Spleen (tissue), 11 donors: ENCODE measurements at regions not wholly inside any gene's neighbourhood (a gene's known extent, or its start where the extent isn't known, plus 50 kb on each side); places are given as distances from the start of the nearest gene placed in this dataset.
"Not testable (repeated sequence)": the region's sequence is repeated elsewhere in the genome, so short reads cannot be mapped to it uniquely, and the experiment has no call there.

Experiments used
- DNase-seq: peaks from one replicate; pipeline ENCODE4 v3.0.0-alpha.2; 2020
- H3K27ac ChIP-seq, 8 donors: fragments of 200-600 bp; sonication (generic) in 7 of 8; 1 replicate in 4 of 8; 2 replicates in 4 of 8; pipeline versions ENCODE4 v1.5.0 to v1.8.0; 2016 to 2021; ENCODE audit warnings: inconsistent platforms in 4 of 8, mild to moderate bottlenecking in 4 of 8, moderate library complexity in 1 of 8
- H3K27me3 ChIP-seq, 7 donors: fragments of 200-600 bp; sonication (generic) in 6 of 7; replicated peaks in 1 of 7; 1 replicate in 4 of 7; 2 replicates in 3 of 7; pipeline versions ENCODE4 v1.5.0 to v1.8.0; 2016 to 2021; ENCODE audit warnings: inconsistent platforms in 3 of 7, mild to moderate bottlenecking in 1 of 7
- H3K36me3 ChIP-seq, 6 donors: fragments of 200-600 bp; sonication (generic) in 5 of 6; 1 replicate in 4 of 6; 2 replicates in 2 of 6; pipeline versions ENCODE4 v1.5.0 to v1.8.0; 2016 to 2021; ENCODE audit warnings: inconsistent platforms in 2 of 6
- H3K4me1 ChIP-seq, 6 donors: fragments of 200-600 bp; sonication (generic) in 5 of 6; 1 replicate in 3 of 6; 2 replicates in 3 of 6; pipeline versions ENCODE4 v1.5.0 to v1.8.0; 2016 to 2021; ENCODE audit warnings: inconsistent platforms in 3 of 6
- H3K4me3 ChIP-seq, 8 donors: fragments of 200-600 bp; sonication (generic) in 7 of 8; 1 replicate in 4 of 8; 2 replicates in 4 of 8; pipeline versions ENCODE4 v1.5.0 to v1.8.0; 2016 to 2021; ENCODE audit warnings: inconsistent platforms in 4 of 8, mild to moderate bottlenecking in 4 of 8, moderate library complexity in 2 of 8
- H3K9me3 ChIP-seq, 8 donors: fragments of 200-600 bp; sonication (generic) in 7 of 8; 1 replicate in 4 of 8; 2 replicates in 4 of 8; pipeline versions ENCODE4 v1.5.0 to v1.8.0; 2016 to 2021; ENCODE audit warnings: inconsistent platforms in 4 of 8
- POLR2A ChIP-seq, 3 donors: fragments of 450-650 bp; IDR thresholded peaks; one replicate each; pipeline ENCODE4 v1.5.1; 2017; ENCODE audit warnings: antibody characterized with exemption in 3 of 3, mild to moderate bottlenecking in 1 of 3
- POLR2AphosphoS5 ChIP-seq, 3 donors: sonication (generic); formaldehyde crosslinking; IDR thresholded peaks; one replicate each; pipeline ENCODE4 v1.5.1; 2017; ENCODE audit warnings: antibody characterized with exemption in 3 of 3
- WGBS, 5 donors: extraction: QIAGEN DNeasy Blood & Tissue Kit in 3 of 5; methylation state at CpG; one replicate each; pipeline versions ENCODE4 v1.1.5 to v1.1.7; 2013 to 2018; 5-methylcytosine and 5-hydroxymethylcytosine counted together
- intact Hi-C: fragments of 100-400 bp; cut with DNase I; formaldehyde crosslinking; loops from one replicate; pipeline ENCODE4 v1.15.0; 2023; ENCODE audit warnings: low total_unique reads
- TF ChIP-seq, protein P1 (sequence below), 11 experiments: fragments of 200-600 bp in 7 of 11; fragments of 450-650 bp in 4 of 11; sonication (generic) in 4 of 11; IDR thresholded peaks in 8 of 11; conservative IDR thresholded peaks in 3 of 11; 1 replicate in 7 of 11; 2 replicates in 4 of 11; pipeline versions ENCODE4 v1.4.0 to v1.8.0; 2016 to 2021; ENCODE audit warnings: antibody characterized with exemption in 11 of 11, inconsistent platforms in 4 of 11, mild to moderate bottlenecking in 1 of 11
- donor health status: healthy with polysubstance abuse.
- donor health status: DM: no; HTN: no; CAD: no; lungs with moderate emphysema.
- donor health status: DM: no; HTN: no; CAD: no.
- donor health status: Bipolar disorder and iron deficiency.
- donor health status: healthy.
- donor health status: DM: no; HTN: no; CAD: no.
- donor health status: DM: yes; HTN: yes; CAD: no.

GRCh38 chr15:36448418-36448817 is 131.0 kb upstream of the CDIN1 start:
- no peaks in the 10 kb centered on the region for H3K27me3 ChIP-seq
- no peaks in the 10 kb centered on the region for H3K36me3 ChIP-seq
- no peak overlapping the region for H3K4me3 ChIP-seq
- intact Hi-C loops = no loop called here
- no peaks in the 10 kb centered on the region for H3K4me1 ChIP-seq
- H3K27ac ChIP-seq = no peak overlapping the region
- TF ChIP-seq POLR2AphosphoS5 (IDR thresholded peaks at IDR 0.05) (no peak), POLR2A (IDR thresholded peaks at IDR 0.05) (no peak)
- TF ChIP-seq, protein P1, sequence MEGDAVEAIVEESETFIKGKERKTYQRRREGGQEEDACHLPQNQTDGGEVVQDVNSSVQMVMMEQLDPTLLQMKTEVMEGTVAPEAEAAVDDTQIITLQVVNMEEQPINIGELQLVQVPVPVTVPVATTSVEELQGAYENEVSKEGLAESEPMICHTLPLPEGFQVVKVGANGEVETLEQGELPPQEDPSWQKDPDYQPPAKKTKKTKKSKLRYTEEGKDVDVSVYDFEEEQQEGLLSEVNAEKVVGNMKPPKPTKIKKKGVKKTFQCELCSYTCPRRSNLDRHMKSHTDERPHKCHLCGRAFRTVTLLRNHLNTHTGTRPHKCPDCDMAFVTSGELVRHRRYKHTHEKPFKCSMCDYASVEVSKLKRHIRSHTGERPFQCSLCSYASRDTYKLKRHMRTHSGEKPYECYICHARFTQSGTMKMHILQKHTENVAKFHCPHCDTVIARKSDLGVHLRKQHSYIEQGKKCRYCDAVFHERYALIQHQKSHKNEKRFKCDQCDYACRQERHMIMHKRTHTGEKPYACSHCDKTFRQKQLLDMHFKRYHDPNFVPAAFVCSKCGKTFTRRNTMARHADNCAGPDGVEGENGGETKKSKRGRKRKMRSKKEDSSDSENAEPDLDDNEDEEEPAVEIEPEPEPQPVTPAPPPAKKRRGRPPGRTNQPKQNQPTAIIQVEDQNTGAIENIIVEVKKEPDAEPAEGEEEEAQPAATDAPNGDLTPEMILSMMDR (IDR thresholded peaks at IDR 0.05 in 8 of 11, conservative IDR thresholded peaks at IDR 0.05 in 3 of 11) = no peak
- no peak for DNase-seq
- no peaks in the 10 kb centered on the region for H3K9me3 ChIP-seq

DNA sequence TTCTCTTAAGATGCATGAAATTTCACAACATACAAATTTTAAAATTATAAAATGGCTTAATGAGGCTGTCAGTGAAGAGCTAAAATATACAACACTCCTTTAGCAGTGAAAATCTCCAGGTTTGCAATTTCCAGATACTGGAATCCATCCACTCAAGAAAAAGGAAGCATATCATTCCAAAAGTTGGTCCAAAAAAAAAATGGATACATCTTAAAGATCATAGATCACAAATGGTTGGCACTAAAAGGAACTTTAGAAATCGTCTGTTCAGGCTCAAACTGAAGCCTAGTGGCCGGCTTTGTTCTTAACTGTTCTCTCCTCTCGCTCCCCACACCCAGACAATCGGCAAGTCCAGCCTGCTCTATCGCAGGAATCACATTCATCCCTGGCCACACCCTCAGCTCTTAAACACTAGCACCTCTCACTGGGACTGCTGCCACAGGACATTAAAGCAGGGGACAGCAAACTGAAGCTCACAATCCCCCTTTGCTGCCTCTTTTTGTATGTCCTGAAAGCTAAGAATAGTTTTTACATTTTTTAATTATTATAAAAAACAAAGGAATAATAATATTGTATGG is 130.3 kb upstream of the CDIN1 start:
- TF ChIP-seq POLR2AphosphoS5 (IDR thresholded peaks at IDR 0.05) (no peak), POLR2A (IDR thresholded peaks at IDR 0.05) (no peak)
- TF ChIP-seq, protein P1 (IDR thresholded peaks at IDR 0.05 in 8 of 11, conservative IDR thresholded peaks at IDR 0.05 in 3 of 11) = no peak
- DNase-seq = no peak
- no peak overlapping the region for H3K27ac ChIP-seq
- WGBS, 5 donors = 58 to 67% (median 65%) methylated on average over 5 of the region's 5 CpGs
- H3K9me3 ChIP-seq = no peaks in the 10 kb centered on the region
- intact Hi-C loops = no loop called here
- no peaks in the 10 kb centered on the region for H3K36me3 ChIP-seq
- no peaks in the 10 kb centered on the region for H3K27me3 ChIP-seq
- H3K4me3 ChIP-seq = no peak overlapping the region
- no peaks in the 10 kb centered on the region for H3K4me1 ChIP-seq

GRCh38 chr15:36449662-36450145 is 129.7 kb upstream of the CDIN1 start:
- Histone ChIP-seq H3K4me1 (no peaks in the 10 kb centered on the region), H3K9me3 (no peaks in the 10 kb centered on the region), H3K4me3 (no peak overlapping the region), H3K36me3 (no peaks in the 10 kb centered on the region), H3K27ac (no peak overlapping the region), H3K27me3 (no peaks in the 10 kb centered on the region)
- intact Hi-C loops = no loop called here
- DNase-seq = no peak
- TF ChIP-seq POLR2A (IDR thresholded peaks at IDR 0.05) (no peak), POLR2AphosphoS5 (IDR thresholded peaks at IDR 0.05) (no peak)
- TF ChIP-seq, protein P1 (IDR thresholded peaks at IDR 0.05 in 8 of 11, conservative IDR thresholded peaks at IDR 0.05 in 3 of 11) = no peak
- WGBS, 5 donors = 74 to 92% (median 88%) methylated on average over 3 of the region's 3 CpGs

- H3K27me3 ChIP-seq, H3K9me3 ChIP-seq, H3K27ac ChIP-seq, H3K4me1 ChIP-seq, intact Hi-C loops, H3K4me3 ChIP-seq, DNase-seq, H3K36me3 ChIP-seq: not testable (repeated sequence)
- 77 to 92% (median 87%) methylated on average over 4 of the region's 4 CpGs for WGBS, 5 donors
Measured at GRCh38 chr15:36454244-36454643, 125.2 kb upstream of the CDIN1 start.

DNA sequence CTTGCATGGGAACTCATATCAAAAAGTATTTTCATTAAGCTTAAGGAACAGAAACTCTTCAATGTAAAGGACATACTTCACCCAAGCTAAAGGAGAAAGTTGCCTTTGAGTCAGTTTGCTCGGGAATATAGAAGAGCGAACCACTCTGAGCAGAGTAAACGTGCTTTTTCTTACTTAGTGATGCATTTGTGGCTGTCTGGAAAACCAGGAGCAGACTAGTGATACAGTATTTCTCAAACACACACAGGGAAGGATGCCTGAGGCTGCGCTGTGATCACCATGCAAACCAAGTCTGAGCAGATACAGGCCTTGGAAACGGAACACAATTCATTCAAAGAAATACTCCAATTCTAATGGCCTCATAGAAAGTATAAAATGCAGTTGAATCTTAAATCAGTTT is 121.0 kb upstream of the CDIN1 start:
- no peak overlapping the region for H3K27ac ChIP-seq
- H3K9me3 ChIP-seq = peaks cover 0 to 19% (median 13%) of the 10 kb centered on the region in 8 donors
- H3K27me3 ChIP-seq = no peaks in the 10 kb centered on the region
- no peaks in the 10 kb centered on the region for H3K4me1 ChIP-seq
- no peak for DNase-seq
- no peaks in the 10 kb centered on the region for H3K36me3 ChIP-seq
- no peak overlapping the region for H3K4me3 ChIP-seq
- WGBS, 5 donors = 71 to 82% (median 75%) methylated on average over 5 of the region's 5 CpGs
- intact Hi-C loops = no loop called here
- TF ChIP-seq, protein P1 (IDR thresholded peaks at IDR 0.05 in 8 of 11, conservative IDR thresholded peaks at IDR 0.05 in 3 of 11) = no peak
- TF ChIP-seq POLR2AphosphoS5 (IDR thresholded peaks at IDR 0.05) (no peak), POLR2A (IDR thresholded peaks at IDR 0.05) (no peak)
